ENCODE measurements at regions not wholly inside any gene's neighbourhood (a gene's known extent, or its start where the extent isn't known, plus 50 kb on each side); places are given as distances from the start of the nearest gene placed in this dataset.

DNA sequence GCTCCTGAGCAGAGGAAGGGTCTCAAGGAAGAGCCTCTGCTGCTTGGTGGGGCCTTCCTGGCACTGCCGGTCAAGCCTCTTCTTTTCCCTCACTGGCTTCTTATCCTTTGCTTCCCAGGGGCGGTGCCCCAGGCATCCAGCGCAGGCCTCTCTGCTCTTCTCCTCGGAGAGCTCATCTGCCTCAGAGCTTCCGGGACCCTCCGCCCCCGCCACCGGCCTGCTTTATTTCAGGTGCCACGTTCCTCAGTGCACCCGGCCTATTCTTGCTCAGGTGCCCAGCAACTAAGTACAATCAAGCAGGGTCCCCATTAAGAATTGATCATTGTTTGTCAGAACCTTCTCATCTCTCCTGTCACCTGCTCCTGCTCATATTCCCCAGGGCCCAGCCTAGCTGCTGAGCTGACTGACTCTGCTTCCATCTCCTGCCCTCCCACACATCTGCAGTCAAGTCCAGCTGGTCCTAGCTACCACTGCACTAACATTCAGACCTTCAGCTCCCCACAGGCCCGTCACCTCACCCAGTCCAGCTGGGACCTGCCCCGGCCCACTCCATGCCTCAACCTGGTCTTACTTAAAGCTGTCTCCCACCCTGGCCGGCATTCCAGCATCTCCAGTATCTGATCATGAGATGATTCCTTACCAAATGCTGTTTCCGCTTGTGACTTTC lies 114.3 kb upstream of the BOD1 start:
- no peaks in the 10 kb centered on the region for H3K27me3 ChIP-seq (ENCODE audit: control insufficient read depth in 3 of 3, insufficient read depth in 3 of 3, low read length in 2 of 3)
- no peak overlapping the region for H3K9ac ChIP-seq (ENCODE audit: insufficient read depth in 1 of 2, low read length in 2 of 2)
- H3K27ac ChIP-seq (ENCODE audit: low read depth in 1 of 2, low read length in 1 of 2), result no peak overlapping the region
- WGBS, 2 donors, result 95 to 98% methylated on average over 14 of the region's 14 CpGs
- TF ChIP-seq, protein P1, sequence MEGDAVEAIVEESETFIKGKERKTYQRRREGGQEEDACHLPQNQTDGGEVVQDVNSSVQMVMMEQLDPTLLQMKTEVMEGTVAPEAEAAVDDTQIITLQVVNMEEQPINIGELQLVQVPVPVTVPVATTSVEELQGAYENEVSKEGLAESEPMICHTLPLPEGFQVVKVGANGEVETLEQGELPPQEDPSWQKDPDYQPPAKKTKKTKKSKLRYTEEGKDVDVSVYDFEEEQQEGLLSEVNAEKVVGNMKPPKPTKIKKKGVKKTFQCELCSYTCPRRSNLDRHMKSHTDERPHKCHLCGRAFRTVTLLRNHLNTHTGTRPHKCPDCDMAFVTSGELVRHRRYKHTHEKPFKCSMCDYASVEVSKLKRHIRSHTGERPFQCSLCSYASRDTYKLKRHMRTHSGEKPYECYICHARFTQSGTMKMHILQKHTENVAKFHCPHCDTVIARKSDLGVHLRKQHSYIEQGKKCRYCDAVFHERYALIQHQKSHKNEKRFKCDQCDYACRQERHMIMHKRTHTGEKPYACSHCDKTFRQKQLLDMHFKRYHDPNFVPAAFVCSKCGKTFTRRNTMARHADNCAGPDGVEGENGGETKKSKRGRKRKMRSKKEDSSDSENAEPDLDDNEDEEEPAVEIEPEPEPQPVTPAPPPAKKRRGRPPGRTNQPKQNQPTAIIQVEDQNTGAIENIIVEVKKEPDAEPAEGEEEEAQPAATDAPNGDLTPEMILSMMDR (IDR thresholded peaks at IDR 0.05; ENCODE audit: control extremely low read depth, extremely low read depth), result no peak
- ATAC-seq (ENCODE audit: insufficient read depth, low FRiP score), result no peak
- H3K9me3 ChIP-seq (ENCODE audit: control insufficient read depth in 4 of 4, insufficient read depth in 3 of 4, low read length in 3 of 4), result peaks cover 0 to 2% (median 0%) of the 10 kb centered on the region in 4 donors
- no peaks in the 10 kb centered on the region for H3K36me3 ChIP-seq (ENCODE audit: control insufficient read depth in 4 of 4, insufficient read depth in 4 of 4, low read length in 4 of 4)
- no peak overlapping the region for H3K4me3 ChIP-seq
- DNase-seq, result no peak
- H3K4me1 ChIP-seq (ENCODE audit: control insufficient read depth in 5 of 5, insufficient read depth in 5 of 5, low read length in 5 of 5), result peaks cover 0 to 8% (median 0%) of the 10 kb centered on the region in 5 donors

DNA sequence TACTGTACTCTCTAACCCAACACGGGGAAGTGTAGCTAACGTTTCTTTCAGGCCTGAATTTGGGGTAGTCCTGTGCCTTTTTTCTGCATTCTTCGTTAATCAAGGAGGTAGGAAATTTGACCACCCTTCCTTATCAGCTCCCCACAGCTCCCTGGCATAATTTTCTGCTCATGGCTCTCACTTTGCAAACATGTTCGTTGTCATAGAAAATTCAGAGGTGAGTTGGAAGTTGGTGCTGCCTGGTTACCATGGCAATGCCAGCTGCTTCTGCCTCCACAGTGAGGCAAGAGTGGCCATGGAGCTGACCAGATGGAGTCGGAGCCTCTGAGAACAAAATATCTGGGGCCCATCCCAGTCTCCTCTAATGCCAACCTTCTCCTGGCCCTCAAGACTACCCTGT lies 116.6 kb upstream of the BOD1 start:
- ATAC-seq (ENCODE audit: insufficient read depth, low FRiP score) (no peak), DNase-seq (no peak)
- WGBS, 2 donors, result 73 to 77% methylated on average over 5 of the region's 5 CpGs

DNA sequence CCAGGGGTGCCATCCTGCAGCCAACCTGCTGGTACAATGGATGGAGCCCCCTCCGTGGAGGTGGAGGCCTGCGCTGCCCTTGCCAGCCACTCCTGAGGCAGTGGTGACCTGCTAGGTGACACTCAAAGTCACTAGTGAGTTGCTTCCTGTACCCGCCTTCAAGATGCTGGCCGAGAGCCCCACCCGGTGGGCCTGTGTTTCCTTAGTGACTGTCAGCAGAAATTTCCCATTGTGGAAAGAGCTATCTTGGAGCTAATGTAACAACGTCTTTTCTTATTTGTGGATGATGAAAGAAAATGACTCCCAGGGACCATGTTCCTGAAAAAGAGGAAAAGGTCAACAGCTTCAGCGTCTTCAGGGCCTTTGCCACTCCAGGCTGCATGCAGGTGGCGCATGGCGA lies 117.0 kb upstream of the BOD1 start:
- Histone ChIP-seq H3K9me3 (ENCODE audit: control insufficient read depth in 4 of 4, insufficient read depth in 3 of 4, low read length in 3 of 4) (no peaks in the 10 kb centered on the region), H3K4me3 (no peak overlapping the region), H3K9ac (ENCODE audit: insufficient read depth in 1 of 2, low read length in 2 of 2) (no peak overlapping the region), H3K4me1 (ENCODE audit: control insufficient read depth in 5 of 5, insufficient read depth in 5 of 5, low read length in 5 of 5) (peaks cover 0 to 8% (median 0%) of the 10 kb centered on the region in 5 donors), H3K27me3 (ENCODE audit: control insufficient read depth in 3 of 3, insufficient read depth in 3 of 3, low read length in 2 of 3) (no peaks in the 10 kb centered on the region), H3K27ac (ENCODE audit: low read depth in 1 of 2, low read length in 1 of 2) (no peak overlapping the region), H3K36me3 (ENCODE audit: control insufficient read depth in 4 of 4, insufficient read depth in 4 of 4, low read length in 4 of 4) (no peaks in the 10 kb centered on the region)
- TF ChIP-seq, protein P1 (IDR thresholded peaks at IDR 0.05; ENCODE audit: control extremely low read depth, extremely low read depth), result no peak
- DNase-seq (no peak), ATAC-seq (ENCODE audit: insufficient read depth, low FRiP score) (no peak)
- 71 to 77% methylated on average over 9 of the region's 9 CpGs for WGBS, 2 donors

More for the DNA sequence above, 116.6 kb upstream of the BOD1 start:
- Histone ChIP-seq H3K9me3 (ENCODE audit: control insufficient read depth in 4 of 4, insufficient read depth in 3 of 4, low read length in 3 of 4) (no peaks in the 10 kb centered on the region), H3K4me1 (ENCODE audit: control insufficient read depth in 5 of 5, insufficient read depth in 5 of 5, low read length in 5 of 5) (peaks cover 0 to 8% (median 0%) of the 10 kb centered on the region in 5 donors), H3K9ac (ENCODE audit: insufficient read depth in 1 of 2, low read length in 2 of 2) (no peak overlapping the region), H3K36me3 (ENCODE audit: control insufficient read depth in 4 of 4, insufficient read depth in 4 of 4, low read length in 4 of 4) (no peaks in the 10 kb centered on the region), H3K27me3 (ENCODE audit: control insufficient read depth in 3 of 3, insufficient read depth in 3 of 3, low read length in 2 of 3) (no peaks in the 10 kb centered on the region), H3K4me3 (no peak overlapping the region), H3K27ac (ENCODE audit: low read depth in 1 of 2, low read length in 1 of 2) (no peak overlapping the region)
- TF ChIP-seq, protein P1 (IDR thresholded peaks at IDR 0.05; ENCODE audit: control extremely low read depth, extremely low read depth), result no peak

Data from lung (tissue), 11 donors.